GM19395 (cell line): ENCODE measurements at regions not wholly inside any gene's neighbourhood (a gene's known extent, or its start where the extent isn't known, plus 50 kb on each side); places are given as distances from the start of the nearest gene placed in this dataset.
"Not testable (repeated sequence)": the region's sequence is repeated elsewhere in the genome, so short reads cannot be mapped to it uniquely, and the experiment has no call there.

Experiments used
- ATAC-seq: cut with Tn5 transposase; IDR thresholded peaks from one replicate; pipeline ENCODE4 v1.9.1; 2021; ENCODE audit warnings: mild to moderate bottlenecking, moderate library complexity; ENCODE audit not compliant: unreplicated experiment

GRCh38 chr3:109982201-109982600 lies 644.9 kb upstream of the DPPA4 start:
- no peak for ATAC-seq

GRCh38 chr3:109984976-109985375 lies 647.6 kb upstream of the DPPA4 start:
- no peak for ATAC-seq

GRCh38 chr3:109985943-109986555 lies 648.7 kb upstream of the DPPA4 start:
- ATAC-seq, result no peak

GRCh38 chr3:109994853-109995252 lies 657.5 kb upstream of the DPPA4 start:
- no peak for ATAC-seq

GRCh38 chr3:109995377-109995776 lies 658.0 kb upstream of the DPPA4 start:
- ATAC-seq, result no peak

- ATAC-seq, result not testable (repeated sequence)
Observed at GRCh38 chr3:110001905-110002304, 664.6 kb upstream of the DPPA4 start.

- no peak for ATAC-seq
Observed at GRCh38 chr3:110006913-110007312, 669.6 kb upstream of the DPPA4 start.

GRCh38 chr3:110015231-110015963 lies 678.1 kb upstream of the DPPA4 start:
- ATAC-seq, result no peak

GRCh38 chr3:110016235-110016815 lies 679.0 kb upstream of the DPPA4 start:
- ATAC-seq, result no peak

GRCh38 chr3:110017304-110017703 lies 680.0 kb upstream of the DPPA4 start:
- no peak for ATAC-seq

GRCh38 chr3:110021659-110022058 lies 684.3 kb upstream of the DPPA4 start:
- ATAC-seq, result no peak

GRCh38 chr3:110023022-110023421 lies 685.7 kb upstream of the DPPA4 start:
- ATAC-seq, result not testable (repeated sequence)

- no peak for ATAC-seq
Observed at GRCh38 chr3:110026421-110026820, 689.1 kb upstream of the DPPA4 start.

GRCh38 chr3:110027446-110028080 lies 690.2 kb upstream of the DPPA4 start:
- no peak for ATAC-seq

- ATAC-seq, result no peak
Observed at GRCh38 chr3:110031975-110032374, 694.6 kb upstream of the DPPA4 start.

GRCh38 chr3:110059431-110059830 lies 722.1 kb upstream of the DPPA4 start:
- ATAC-seq, result no peak

GRCh38 chr3:110062716-110063115 lies 725.4 kb upstream of the DPPA4 start:
- no peak for ATAC-seq

- ATAC-seq, result no peak
Observed at GRCh38 chr3:110063178-110063577, 725.8 kb upstream of the DPPA4 start.

- ATAC-seq, result no peak
Observed at GRCh38 chr3:110066206-110066605, 728.9 kb upstream of the DPPA4 start.

- no peak for ATAC-seq
Observed at GRCh38 chr3:110067527-110067926, 730.2 kb upstream of the DPPA4 start.

- ATAC-seq, result no peak
Observed at GRCh38 chr3:110069761-110070160, 732.4 kb upstream of the DPPA4 start.
